ENCODE measurements at regions not wholly inside any gene's neighbourhood (a gene's known extent, or its start where the extent isn't known, plus 50 kb on each side); places are given as distances from the start of the nearest gene placed in this dataset.

- TF ChIP-seq, protein P1, sequence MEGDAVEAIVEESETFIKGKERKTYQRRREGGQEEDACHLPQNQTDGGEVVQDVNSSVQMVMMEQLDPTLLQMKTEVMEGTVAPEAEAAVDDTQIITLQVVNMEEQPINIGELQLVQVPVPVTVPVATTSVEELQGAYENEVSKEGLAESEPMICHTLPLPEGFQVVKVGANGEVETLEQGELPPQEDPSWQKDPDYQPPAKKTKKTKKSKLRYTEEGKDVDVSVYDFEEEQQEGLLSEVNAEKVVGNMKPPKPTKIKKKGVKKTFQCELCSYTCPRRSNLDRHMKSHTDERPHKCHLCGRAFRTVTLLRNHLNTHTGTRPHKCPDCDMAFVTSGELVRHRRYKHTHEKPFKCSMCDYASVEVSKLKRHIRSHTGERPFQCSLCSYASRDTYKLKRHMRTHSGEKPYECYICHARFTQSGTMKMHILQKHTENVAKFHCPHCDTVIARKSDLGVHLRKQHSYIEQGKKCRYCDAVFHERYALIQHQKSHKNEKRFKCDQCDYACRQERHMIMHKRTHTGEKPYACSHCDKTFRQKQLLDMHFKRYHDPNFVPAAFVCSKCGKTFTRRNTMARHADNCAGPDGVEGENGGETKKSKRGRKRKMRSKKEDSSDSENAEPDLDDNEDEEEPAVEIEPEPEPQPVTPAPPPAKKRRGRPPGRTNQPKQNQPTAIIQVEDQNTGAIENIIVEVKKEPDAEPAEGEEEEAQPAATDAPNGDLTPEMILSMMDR (IDR thresholded peaks at IDR 0.05; ENCODE audit: low read depth, low read length) = no peak
- no peak for TF ChIP-seq EZH2phosphoT487 (IDR thresholded peaks at IDR 0.05; ENCODE audit: low read depth)
These were observed 123.2 kb downstream of the GXYLT1 start for GRCh38 chr12:42021469-42021868.
